ENCODE measurements at regions not wholly inside any gene's neighbourhood (a gene's known extent, or its start where the extent isn't known, plus 50 kb on each side); places are given as distances from the start of the nearest gene placed in this dataset.

DNA sequence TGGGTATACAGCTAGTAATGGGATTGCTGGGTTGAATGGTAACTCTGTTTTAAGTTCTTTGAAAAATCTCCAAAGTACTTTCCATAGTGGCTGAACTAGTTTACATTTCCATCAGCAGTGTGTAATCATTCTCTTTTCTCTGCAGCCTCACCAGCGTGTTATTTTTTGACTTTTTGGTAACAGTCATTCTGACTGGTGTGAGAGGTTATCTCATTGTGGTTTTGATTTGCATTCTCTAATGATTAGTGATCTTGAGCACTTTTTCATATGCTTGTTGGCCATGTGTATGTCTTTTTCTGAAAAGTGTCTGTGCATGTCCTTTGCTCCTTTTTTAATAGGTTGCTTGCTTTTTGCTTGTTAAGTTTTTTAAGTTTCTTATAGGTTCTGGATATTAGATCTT, 194.2 kb upstream of the PHACTR1 start:
- no peak for DNase-seq (ENCODE audit: low spot score)
- TF ChIP-seq, protein P1, sequence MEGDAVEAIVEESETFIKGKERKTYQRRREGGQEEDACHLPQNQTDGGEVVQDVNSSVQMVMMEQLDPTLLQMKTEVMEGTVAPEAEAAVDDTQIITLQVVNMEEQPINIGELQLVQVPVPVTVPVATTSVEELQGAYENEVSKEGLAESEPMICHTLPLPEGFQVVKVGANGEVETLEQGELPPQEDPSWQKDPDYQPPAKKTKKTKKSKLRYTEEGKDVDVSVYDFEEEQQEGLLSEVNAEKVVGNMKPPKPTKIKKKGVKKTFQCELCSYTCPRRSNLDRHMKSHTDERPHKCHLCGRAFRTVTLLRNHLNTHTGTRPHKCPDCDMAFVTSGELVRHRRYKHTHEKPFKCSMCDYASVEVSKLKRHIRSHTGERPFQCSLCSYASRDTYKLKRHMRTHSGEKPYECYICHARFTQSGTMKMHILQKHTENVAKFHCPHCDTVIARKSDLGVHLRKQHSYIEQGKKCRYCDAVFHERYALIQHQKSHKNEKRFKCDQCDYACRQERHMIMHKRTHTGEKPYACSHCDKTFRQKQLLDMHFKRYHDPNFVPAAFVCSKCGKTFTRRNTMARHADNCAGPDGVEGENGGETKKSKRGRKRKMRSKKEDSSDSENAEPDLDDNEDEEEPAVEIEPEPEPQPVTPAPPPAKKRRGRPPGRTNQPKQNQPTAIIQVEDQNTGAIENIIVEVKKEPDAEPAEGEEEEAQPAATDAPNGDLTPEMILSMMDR (IDR thresholded peaks at IDR 0.05) = no peak
- H3K27ac ChIP-seq = no peak overlapping the region
- H3K4me3 ChIP-seq = no peak overlapping the region

DNA sequence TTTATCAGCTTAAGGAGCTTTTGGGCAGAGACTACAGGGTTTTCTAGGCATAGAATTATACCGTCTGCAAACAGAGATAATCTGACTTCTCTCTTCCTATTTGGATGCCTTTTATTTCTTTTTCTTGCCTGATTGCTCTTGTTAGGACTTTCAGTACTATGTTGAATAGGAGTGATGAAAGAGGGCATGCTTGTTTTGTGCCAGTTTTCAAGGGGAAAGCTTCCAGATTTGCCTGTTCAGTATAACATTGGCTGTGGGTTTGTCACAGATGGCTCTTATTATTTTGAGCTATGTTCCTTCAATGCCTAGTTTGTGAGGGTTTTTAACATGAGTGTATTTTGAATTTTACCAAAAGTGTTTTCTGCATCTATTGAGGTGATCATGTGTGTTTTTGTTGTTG, 192.8 kb upstream of the PHACTR1 start:
- H3K4me3 ChIP-seq = no peak overlapping the region
- no peak overlapping the region for H3K27ac ChIP-seq
- TF ChIP-seq, protein P1 (IDR thresholded peaks at IDR 0.05) = no peak
- no peak for DNase-seq (ENCODE audit: low spot score)

DNA sequence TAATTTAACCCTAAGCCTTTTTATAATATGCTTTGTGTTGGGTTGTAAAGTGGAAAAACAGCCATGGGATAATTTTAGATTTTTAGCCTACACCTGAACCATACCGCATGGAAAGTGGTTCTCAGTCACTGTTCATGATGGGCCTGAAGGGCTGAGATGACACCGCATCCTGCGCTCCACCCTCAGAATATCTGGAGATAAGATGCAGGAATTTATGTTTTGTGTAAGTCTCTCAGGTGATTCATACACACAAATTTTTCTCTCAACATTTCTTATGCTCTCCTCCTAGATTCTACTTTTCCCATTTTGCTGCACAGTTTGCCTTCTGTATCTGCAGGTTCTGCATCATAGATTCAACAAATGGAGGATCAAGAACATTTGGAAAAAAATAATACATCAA, 191.3 kb upstream of the PHACTR1 start:
- H3K27ac ChIP-seq = no peak overlapping the region
- no peak for DNase-seq (ENCODE audit: low spot score)
- TF ChIP-seq, protein P1 (IDR thresholded peaks at IDR 0.05) = no peak
- H3K4me3 ChIP-seq = no peak overlapping the region

DNA sequence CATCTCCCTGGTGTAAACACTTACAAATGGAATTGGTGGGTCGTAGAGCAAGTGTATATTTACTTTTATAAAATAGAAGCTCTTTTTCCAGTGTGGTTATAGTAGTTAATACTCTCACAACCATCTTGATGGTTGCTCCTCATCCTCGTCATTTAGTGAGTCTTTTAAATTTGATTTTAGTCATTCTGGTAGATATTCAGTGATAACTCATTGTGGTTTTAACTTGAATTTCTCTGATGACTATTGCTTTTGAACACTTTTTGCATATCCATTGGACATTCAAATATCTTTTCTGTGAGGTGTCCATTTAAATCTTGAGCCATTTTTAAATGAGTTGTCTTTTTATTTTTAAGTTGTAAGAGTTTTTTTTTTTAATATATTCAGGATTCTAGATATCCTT, 189.2 kb upstream of the PHACTR1 start:
- no peak for DNase-seq (ENCODE audit: low spot score)
- TF ChIP-seq, protein P1 (IDR thresholded peaks at IDR 0.05) = no peak

DNA sequence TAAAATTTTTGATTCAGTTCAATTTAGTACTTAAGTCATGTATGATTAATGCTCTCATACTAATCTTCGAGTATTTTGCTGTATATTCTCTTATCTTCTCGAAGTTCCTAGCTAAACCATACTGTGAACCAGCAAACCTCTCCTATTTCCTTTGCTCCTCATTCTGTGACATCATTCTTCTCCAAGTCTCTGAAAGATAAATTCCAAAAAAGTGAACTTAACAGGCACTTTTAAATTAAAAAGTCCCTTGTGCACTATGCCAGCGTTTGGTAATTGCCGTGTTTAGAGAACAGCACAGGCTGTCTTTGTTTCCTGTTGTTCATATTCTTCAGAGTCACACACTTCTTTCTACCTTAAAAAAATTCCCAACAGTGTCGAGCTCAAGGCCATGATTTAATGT, 188.4 kb upstream of the PHACTR1 start:
- DNase-seq (ENCODE audit: low spot score) = no peak
- no peak overlapping the region for H3K4me3 ChIP-seq
- TF ChIP-seq, protein P1 (IDR thresholded peaks at IDR 0.05) = no peak
- no peak overlapping the region for H3K27ac ChIP-seq

More for the DNA sequence above, 189.2 kb upstream of the PHACTR1 start:
- H3K27ac ChIP-seq = no peak overlapping the region
- H3K4me3 ChIP-seq = no peak overlapping the region

DNA sequence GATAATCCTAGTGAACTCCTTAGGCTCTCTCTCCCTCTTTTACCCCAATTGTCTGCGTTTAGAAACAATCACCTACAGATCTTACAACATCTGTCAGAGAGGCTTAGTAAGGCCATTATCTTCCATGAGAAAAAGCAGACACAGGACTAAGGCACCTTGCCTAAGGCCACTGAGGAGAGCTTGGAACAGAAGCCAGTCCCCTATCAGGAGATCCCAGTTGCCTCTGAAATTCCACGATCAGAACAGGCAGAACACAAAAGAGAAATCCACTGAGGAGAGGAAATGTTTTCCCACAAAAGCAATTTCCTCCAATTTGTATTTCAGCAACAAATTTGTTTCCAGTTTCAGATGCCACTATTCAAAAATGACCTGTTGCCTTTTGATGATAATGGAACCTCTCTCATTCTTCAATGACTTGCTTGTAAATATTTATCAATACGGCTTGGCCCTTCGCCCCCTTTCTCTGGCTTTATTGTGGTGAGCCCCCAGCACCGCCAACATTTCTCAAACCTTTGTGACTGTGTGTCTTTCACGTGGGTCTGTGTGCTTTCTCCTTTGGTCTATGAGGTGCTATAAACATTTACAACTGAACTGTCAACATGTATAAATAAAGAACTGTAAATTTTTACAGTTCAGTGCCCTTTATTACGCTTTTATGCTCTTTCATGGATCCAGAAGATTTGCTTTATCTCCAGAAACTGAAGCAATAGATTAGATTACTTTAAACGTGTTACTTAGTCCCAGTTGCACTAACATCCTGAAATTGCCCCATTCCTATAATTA, 187.8 kb upstream of the PHACTR1 start:
- no peak for DNase-seq (ENCODE audit: low spot score)

More for the DNA sequence above, 187.8 kb upstream of the PHACTR1 start:
- Histone ChIP-seq H3K27ac (no peak overlapping the region), H3K4me3 (no peak overlapping the region)
- TF ChIP-seq, protein P1 (IDR thresholded peaks at IDR 0.05) = no peak

All from coronary artery (tissue), 2 donors.